ENCODE measurements at regions not wholly inside any gene's neighbourhood (a gene's known extent, or its start where the extent isn't known, plus 50 kb on each side); places are given as distances from the start of the nearest gene placed in this dataset.

DNA sequence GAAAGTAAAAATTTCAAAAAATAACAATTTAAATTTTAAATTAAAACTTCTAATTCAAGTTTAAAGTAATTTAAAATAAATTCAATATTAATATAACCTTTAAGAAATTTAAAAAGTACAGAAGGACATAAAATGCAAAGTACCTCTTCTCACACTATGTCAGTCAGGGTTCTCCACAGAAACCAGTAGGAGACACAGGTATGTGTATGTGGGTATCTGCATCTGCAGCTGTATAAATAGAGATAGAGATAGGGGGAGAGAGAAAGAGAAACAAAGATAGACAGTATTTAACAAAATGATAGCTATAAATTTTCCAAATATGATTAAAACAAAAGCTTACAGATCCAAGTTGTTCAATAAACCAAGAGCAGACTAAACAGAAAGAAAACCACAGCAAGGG lies 190.8 kb downstream of the ERMARD start:
- TF ChIP-seq SUZ12 (IDR thresholded peaks at IDR 0.05; ENCODE audit: extremely low read depth, insufficient read depth, insufficient read length): no peak
- no peak for TF ChIP-seq ZNF274 (IDR thresholded peaks at IDR 0.05; ENCODE audit: low read depth, low read length)

Data from NT2/D1 (cell line).